ENCODE measurements at regions not wholly inside any gene's neighbourhood (a gene's known extent, or its start where the extent isn't known, plus 50 kb on each side); places are given as distances from the start of the nearest gene placed in this dataset.

DNA sequence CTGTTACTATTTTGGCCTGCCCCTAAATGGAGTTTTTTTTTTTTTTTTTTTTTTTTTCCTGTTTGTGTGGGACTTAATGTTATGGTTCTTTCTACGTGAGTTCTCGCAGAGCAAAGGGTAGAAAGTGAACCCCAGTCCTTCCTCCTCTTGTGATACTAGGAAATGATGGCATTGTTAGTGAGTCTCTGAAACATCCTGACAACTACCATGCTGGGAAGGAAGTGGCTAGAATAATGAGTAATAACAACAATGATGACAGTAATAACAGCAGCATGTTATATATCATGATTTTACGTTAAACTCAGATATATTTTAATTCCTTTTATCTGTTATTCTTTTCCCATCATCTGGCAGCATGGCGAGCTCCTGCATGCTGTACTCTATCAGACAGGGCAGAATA is 216.2 kb upstream of the LINC00305 start:
- Histone ChIP-seq H3K4me3 (ENCODE audit: low read depth, low read length) (no peak overlapping the region), H3K27me3 (ENCODE audit: control insufficient read depth, insufficient read depth, low read length) (no peaks in the 10 kb centered on the region), H3K4me1 (ENCODE audit: control insufficient read depth, insufficient read depth, low read length) (no peaks in the 10 kb centered on the region), H3K27ac (ENCODE audit: low read depth, low read length) (no peak overlapping the region), H3K9me3 (ENCODE audit: control insufficient read depth, insufficient read depth, low read depth, low read length) (peaks cover 20% of the 10 kb centered on the region), H3K36me3 (ENCODE audit: control insufficient read depth, insufficient read depth, low read length) (no peaks in the 10 kb centered on the region), H3K9ac (ENCODE audit: low read length) (no peak overlapping the region)

- H3K4me3 ChIP-seq (ENCODE audit: low read depth, low read length): no peak overlapping the region
- H3K4me1 ChIP-seq (ENCODE audit: control insufficient read depth, insufficient read depth, low read length): no peaks in the 10 kb centered on the region
- H3K9ac ChIP-seq (ENCODE audit: low read length): no peak overlapping the region
- H3K9me3 ChIP-seq (ENCODE audit: control insufficient read depth, insufficient read depth, low read depth, low read length): no peaks in the 10 kb centered on the region
- H3K36me3 ChIP-seq (ENCODE audit: control insufficient read depth, insufficient read depth, low read length): no peaks in the 10 kb centered on the region
- H3K27me3 ChIP-seq (ENCODE audit: control insufficient read depth, insufficient read depth, low read length): no peaks in the 10 kb centered on the region
- H3K27ac ChIP-seq (ENCODE audit: low read depth, low read length): no peak overlapping the region
Observed at GRCh38 chr18:64337673-64338072, 188.8 kb upstream of the LINC00305 start.

GRCh38 chr18:64337018-64337417 is 188.1 kb upstream of the LINC00305 start:
- Histone ChIP-seq H3K9me3 (ENCODE audit: control insufficient read depth, insufficient read depth, low read depth, low read length) (no peaks in the 10 kb centered on the region), H3K27me3 (ENCODE audit: control insufficient read depth, insufficient read depth, low read length) (no peaks in the 10 kb centered on the region), H3K36me3 (ENCODE audit: control insufficient read depth, insufficient read depth, low read length) (no peaks in the 10 kb centered on the region), H3K9ac (ENCODE audit: low read length) (no peak overlapping the region), H3K4me3 (ENCODE audit: low read depth, low read length) (no peak overlapping the region), H3K27ac (ENCODE audit: low read depth, low read length) (no peak overlapping the region), H3K4me1 (ENCODE audit: control insufficient read depth, insufficient read depth, low read length) (no peaks in the 10 kb centered on the region)

GRCh38 chr18:64334748-64335147 is 185.9 kb upstream of the LINC00305 start:
- H3K27me3 ChIP-seq (ENCODE audit: control insufficient read depth, insufficient read depth, low read length): no peaks in the 10 kb centered on the region

DNA sequence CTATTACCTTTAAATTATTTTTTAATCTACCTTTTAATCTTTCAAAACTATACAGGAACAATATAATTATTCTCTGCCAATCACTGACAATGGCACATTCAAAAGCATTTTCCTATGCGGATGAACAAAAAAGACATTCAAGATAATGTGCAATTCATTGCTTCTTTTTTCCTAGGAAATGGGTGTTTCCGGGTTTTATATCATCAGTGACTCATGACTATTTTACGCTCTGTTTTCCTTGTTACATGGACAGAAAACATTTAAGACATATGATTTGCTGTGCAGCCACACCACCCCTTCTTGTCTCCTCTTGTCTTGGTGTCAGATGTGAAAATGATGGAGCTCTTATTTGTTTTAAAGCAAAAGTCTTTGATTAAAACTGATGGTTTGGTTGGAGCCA is 184.7 kb upstream of the LINC00305 start:
- Histone ChIP-seq H3K9ac (ENCODE audit: low read length) (no peak overlapping the region), H3K4me1 (ENCODE audit: control insufficient read depth, insufficient read depth, low read length) (no peaks in the 10 kb centered on the region), H3K9me3 (ENCODE audit: control insufficient read depth, insufficient read depth, low read depth, low read length) (no peaks in the 10 kb centered on the region), H3K4me3 (ENCODE audit: low read depth, low read length) (no peak overlapping the region), H3K27ac (ENCODE audit: low read depth, low read length) (no peak overlapping the region), H3K27me3 (ENCODE audit: control insufficient read depth, insufficient read depth, low read length) (no peaks in the 10 kb centered on the region), H3K36me3 (ENCODE audit: control insufficient read depth, insufficient read depth, low read length) (no peaks in the 10 kb centered on the region)

More at GRCh38 chr18:64334748-64335147, 185.9 kb upstream of the LINC00305 start:
- Histone ChIP-seq H3K4me1 (ENCODE audit: control insufficient read depth, insufficient read depth, low read length) (no peaks in the 10 kb centered on the region), H3K36me3 (ENCODE audit: control insufficient read depth, insufficient read depth, low read length) (no peaks in the 10 kb centered on the region), H3K27ac (ENCODE audit: low read depth, low read length) (no peak overlapping the region), H3K4me3 (ENCODE audit: low read depth, low read length) (no peak overlapping the region), H3K9me3 (ENCODE audit: control insufficient read depth, insufficient read depth, low read depth, low read length) (no peaks in the 10 kb centered on the region), H3K9ac (ENCODE audit: low read length) (no peak overlapping the region)

- H3K27me3 ChIP-seq (ENCODE audit: control insufficient read depth, insufficient read depth, low read length): no peaks in the 10 kb centered on the region
- no peaks in the 10 kb centered on the region for H3K4me1 ChIP-seq (ENCODE audit: control insufficient read depth, insufficient read depth, low read length)
- no peaks in the 10 kb centered on the region for H3K9me3 ChIP-seq (ENCODE audit: control insufficient read depth, insufficient read depth, low read depth, low read length)
- no peaks in the 10 kb centered on the region for H3K36me3 ChIP-seq (ENCODE audit: control insufficient read depth, insufficient read depth, low read length)
- no peak overlapping the region for H3K27ac ChIP-seq (ENCODE audit: low read depth, low read length)
- no peak overlapping the region for H3K9ac ChIP-seq (ENCODE audit: low read length)
- no peak overlapping the region for H3K4me3 ChIP-seq (ENCODE audit: low read depth, low read length)
Observed at GRCh38 chr18:64332835-64333234, 183.9 kb upstream of the LINC00305 start.

GRCh38 chr18:64331419-64331818 is 182.5 kb upstream of the LINC00305 start:
- no peak overlapping the region for H3K4me3 ChIP-seq (ENCODE audit: low read depth, low read length)
- no peak overlapping the region for H3K9ac ChIP-seq (ENCODE audit: low read length)
- no peak overlapping the region for H3K27ac ChIP-seq (ENCODE audit: low read depth, low read length)
- no peaks in the 10 kb centered on the region for H3K4me1 ChIP-seq (ENCODE audit: control insufficient read depth, insufficient read depth, low read length)
- H3K27me3 ChIP-seq (ENCODE audit: control insufficient read depth, insufficient read depth, low read length): no peaks in the 10 kb centered on the region
- no peaks in the 10 kb centered on the region for H3K36me3 ChIP-seq (ENCODE audit: control insufficient read depth, insufficient read depth, low read length)
- H3K9me3 ChIP-seq (ENCODE audit: control insufficient read depth, insufficient read depth, low read depth, low read length): no peaks in the 10 kb centered on the region

GRCh38 chr18:64330931-64331330 is 182.0 kb upstream of the LINC00305 start:
- H3K27ac ChIP-seq (ENCODE audit: low read depth, low read length): no peak overlapping the region
- H3K27me3 ChIP-seq (ENCODE audit: control insufficient read depth, insufficient read depth, low read length): no peaks in the 10 kb centered on the region
- H3K4me1 ChIP-seq (ENCODE audit: control insufficient read depth, insufficient read depth, low read length): no peaks in the 10 kb centered on the region
- H3K4me3 ChIP-seq (ENCODE audit: low read depth, low read length): no peak overlapping the region
- no peaks in the 10 kb centered on the region for H3K36me3 ChIP-seq (ENCODE audit: control insufficient read depth, insufficient read depth, low read length)
- H3K9me3 ChIP-seq (ENCODE audit: control insufficient read depth, insufficient read depth, low read depth, low read length): no peaks in the 10 kb centered on the region
- no peak overlapping the region for H3K9ac ChIP-seq (ENCODE audit: low read length)

- no peak overlapping the region for H3K27ac ChIP-seq (ENCODE audit: low read depth, low read length)
Observed at GRCh38 chr18:64330161-64330560, 181.3 kb upstream of the LINC00305 start.

DNA sequence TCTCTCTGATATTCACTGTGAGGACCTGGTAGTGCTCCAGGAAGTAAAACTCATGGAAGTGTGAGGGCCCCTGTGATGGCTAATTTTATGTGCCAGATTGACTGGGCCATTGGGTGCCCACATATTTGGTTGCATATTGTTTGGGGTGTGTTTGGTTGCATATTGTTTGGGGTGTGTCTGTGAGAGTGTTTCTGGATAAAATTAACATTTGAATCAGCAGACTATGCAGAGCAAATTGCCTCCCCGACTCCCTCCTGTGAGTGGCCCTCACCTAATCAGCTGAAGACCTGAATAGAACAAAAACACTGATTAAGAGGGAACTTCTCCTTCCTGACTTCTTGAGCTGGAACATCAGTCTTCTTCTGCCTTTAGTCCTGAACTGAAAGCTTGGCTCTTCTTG is 173.3 kb upstream of the LINC00305 start:
- peaks cover 15% of the 10 kb centered on the region for H3K9me3 ChIP-seq (ENCODE audit: control insufficient read depth, insufficient read depth, low read depth, low read length)
- H3K4me1 ChIP-seq (ENCODE audit: control insufficient read depth, insufficient read depth, low read length): peaks cover 2% of the 10 kb centered on the region; the same call in 1 of the 2 replicates
- no peak overlapping the region for H3K27ac ChIP-seq (ENCODE audit: low read depth, low read length)
- H3K27me3 ChIP-seq (ENCODE audit: control insufficient read depth, insufficient read depth, low read length): no peaks in the 10 kb centered on the region
- H3K36me3 ChIP-seq (ENCODE audit: control insufficient read depth, insufficient read depth, low read length): no peaks in the 10 kb centered on the region
- H3K4me3 ChIP-seq (ENCODE audit: low read depth, low read length): no peak overlapping the region
- H3K9ac ChIP-seq (ENCODE audit: low read length): no peak overlapping the region

More at GRCh38 chr18:64330161-64330560, 181.3 kb upstream of the LINC00305 start:
- H3K9ac ChIP-seq (ENCODE audit: low read length): no peak overlapping the region
- H3K36me3 ChIP-seq (ENCODE audit: control insufficient read depth, insufficient read depth, low read length): no peaks in the 10 kb centered on the region
- H3K27me3 ChIP-seq (ENCODE audit: control insufficient read depth, insufficient read depth, low read length): no peaks in the 10 kb centered on the region
- no peak overlapping the region for H3K4me3 ChIP-seq (ENCODE audit: low read depth, low read length)
- H3K4me1 ChIP-seq (ENCODE audit: control insufficient read depth, insufficient read depth, low read length): no peaks in the 10 kb centered on the region
- no peaks in the 10 kb centered on the region for H3K9me3 ChIP-seq (ENCODE audit: control insufficient read depth, insufficient read depth, low read depth, low read length)

- H3K9ac ChIP-seq (ENCODE audit: low read length): no peak overlapping the region
- H3K27ac ChIP-seq (ENCODE audit: low read depth, low read length): no peak overlapping the region
- H3K27me3 ChIP-seq (ENCODE audit: control insufficient read depth, insufficient read depth, low read length): no peaks in the 10 kb centered on the region
- peaks cover 2% of the 10 kb centered on the region; the same call in 1 of the 2 replicates for H3K4me1 ChIP-seq (ENCODE audit: control insufficient read depth, insufficient read depth, low read length)
- H3K4me3 ChIP-seq (ENCODE audit: low read depth, low read length): no peak overlapping the region
- H3K9me3 ChIP-seq (ENCODE audit: control insufficient read depth, insufficient read depth, low read depth, low read length): peaks cover 18% of the 10 kb centered on the region
- no peaks in the 10 kb centered on the region for H3K36me3 ChIP-seq (ENCODE audit: control insufficient read depth, insufficient read depth, low read length)
Observed at GRCh38 chr18:64318547-64318946, 169.7 kb upstream of the LINC00305 start.

GRCh38 chr18:64311859-64312258 is 163.0 kb upstream of the LINC00305 start:
- Histone ChIP-seq H3K4me3 (ENCODE audit: low read depth, low read length) (no peak overlapping the region), H3K4me1 (ENCODE audit: control insufficient read depth, insufficient read depth, low read length) (no peaks in the 10 kb centered on the region), H3K27ac (ENCODE audit: low read depth, low read length) (no peak overlapping the region), H3K27me3 (ENCODE audit: control insufficient read depth, insufficient read depth, low read length) (no peaks in the 10 kb centered on the region), H3K36me3 (ENCODE audit: control insufficient read depth, insufficient read depth, low read length) (no peaks in the 10 kb centered on the region), H3K9me3 (ENCODE audit: control insufficient read depth, insufficient read depth, low read depth, low read length) (no peaks in the 10 kb centered on the region), H3K9ac (ENCODE audit: low read length) (no peak overlapping the region)

Data from HUES6 (cell line).